GM21717 (cell line): ENCODE measurements at regions not wholly inside any gene's neighbourhood (a gene's known extent, or its start where the extent isn't known, plus 50 kb on each side); places are given as distances from the start of the nearest gene placed in this dataset.

Experiments used
- ATAC-seq: cut with Tn5 transposase; IDR thresholded peaks from one replicate; pipeline ENCODE4 v1.9.1; 2021; ENCODE audit warnings: mild to moderate bottlenecking, moderate library complexity; ENCODE audit not compliant: unreplicated experiment

GRCh38 chr19:30168760-30169159 lies 203.4 kb upstream of the ZNF536 start:
- ATAC-seq, result no peak

- ATAC-seq, result no peak
Observed at GRCh38 chr19:30169196-30169900, 202.8 kb upstream of the ZNF536 start.

- no peak for ATAC-seq
Observed at GRCh38 chr19:30170081-30170480, 202.1 kb upstream of the ZNF536 start.

- ATAC-seq, result no peak
Observed at GRCh38 chr19:30170495-30171137, 201.6 kb upstream of the ZNF536 start.

GRCh38 chr19:30171138-30171635 lies 201.0 kb upstream of the ZNF536 start:
- no peak for ATAC-seq

GRCh38 chr19:30171795-30172612 lies 200.2 kb upstream of the ZNF536 start:
- ATAC-seq, result no peak

GRCh38 chr19:30172613-30173242 lies 199.5 kb upstream of the ZNF536 start:
- no peak for ATAC-seq

GRCh38 chr19:30173593-30174356 lies 198.4 kb upstream of the ZNF536 start:
- ATAC-seq, result no peak

GRCh38 chr19:30174357-30174645 lies 197.9 kb upstream of the ZNF536 start:
- ATAC-seq, result no peak

GRCh38 chr19:30174791-30175190 lies 197.4 kb upstream of the ZNF536 start:
- ATAC-seq, result no peak

GRCh38 chr19:30175987-30176386 lies 196.2 kb upstream of the ZNF536 start:
- no peak for ATAC-seq

- no peak for ATAC-seq
Observed at GRCh38 chr19:30178721-30179402, 193.3 kb upstream of the ZNF536 start.

GRCh38 chr19:30180691-30181090 lies 191.5 kb upstream of the ZNF536 start:
- no peak for ATAC-seq

- ATAC-seq, result no peak
Observed at GRCh38 chr19:30183807-30184490, 188.2 kb upstream of the ZNF536 start.

- no peak for ATAC-seq
Observed at GRCh38 chr19:30202060-30202600, 170.1 kb upstream of the ZNF536 start.

- no peak for ATAC-seq
Observed at GRCh38 chr19:30204721-30205120, 167.5 kb upstream of the ZNF536 start.

GRCh38 chr19:30206187-30206586 lies 166.0 kb upstream of the ZNF536 start:
- ATAC-seq, result no peak

- ATAC-seq, result no peak
Observed at GRCh38 chr19:30207357-30207756, 164.8 kb upstream of the ZNF536 start.

- ATAC-seq, result no peak
Observed at GRCh38 chr19:30208436-30209060, 163.6 kb upstream of the ZNF536 start.
